Activated CD4-positive, alpha-beta T cell treated with anti-CD3 and anti-CD28 coated beads, Interleukin-2, amount 50 U/mL, for 16 hours (primary cell): ENCODE measurements at regions not wholly inside any gene's neighbourhood (a gene's known extent, or its start where the extent isn't known, plus 50 kb on each side); places are given as distances from the start of the nearest gene placed in this dataset.

Experiments
- DNase-seq: peaks from one replicate; pipeline ENCODE4 v3.0.0-alpha.2; 2020

DNA sequence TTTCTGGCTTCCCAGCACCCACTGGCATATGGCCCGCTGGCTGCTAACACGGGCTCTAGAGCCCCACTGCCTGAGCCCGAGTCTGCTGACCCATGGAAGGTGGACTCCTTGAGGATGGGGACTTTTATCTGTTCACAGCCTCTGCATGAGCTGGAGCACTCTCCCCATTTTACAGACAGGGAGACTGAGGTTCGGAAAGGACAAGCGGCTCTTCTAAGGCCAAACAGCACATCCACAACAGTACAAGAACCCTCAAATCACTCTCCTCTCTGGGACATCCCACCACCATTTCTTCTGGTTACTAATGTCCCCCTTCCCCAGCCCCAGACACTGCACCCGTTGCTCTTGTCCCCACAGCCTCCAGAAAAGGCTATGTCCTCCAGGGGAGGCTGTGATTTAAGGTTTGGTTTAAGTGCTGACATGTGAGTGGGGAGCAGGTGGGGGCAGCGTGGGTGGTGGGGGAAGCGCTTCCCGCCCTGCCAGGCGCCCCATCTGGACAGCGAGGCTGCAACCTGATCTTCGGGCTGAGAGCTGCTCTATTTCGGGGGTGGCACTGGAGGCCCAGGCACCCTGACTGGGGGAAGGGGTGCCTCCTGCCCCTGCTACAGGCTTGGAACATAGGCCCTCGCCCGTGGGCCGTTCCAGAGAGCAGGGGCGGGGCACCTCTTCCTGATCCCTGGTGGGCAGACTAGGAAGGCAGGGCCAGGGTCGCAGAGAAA is 104.8 kb upstream of the WNT4 start:
- no peak for DNase-seq

DNA sequence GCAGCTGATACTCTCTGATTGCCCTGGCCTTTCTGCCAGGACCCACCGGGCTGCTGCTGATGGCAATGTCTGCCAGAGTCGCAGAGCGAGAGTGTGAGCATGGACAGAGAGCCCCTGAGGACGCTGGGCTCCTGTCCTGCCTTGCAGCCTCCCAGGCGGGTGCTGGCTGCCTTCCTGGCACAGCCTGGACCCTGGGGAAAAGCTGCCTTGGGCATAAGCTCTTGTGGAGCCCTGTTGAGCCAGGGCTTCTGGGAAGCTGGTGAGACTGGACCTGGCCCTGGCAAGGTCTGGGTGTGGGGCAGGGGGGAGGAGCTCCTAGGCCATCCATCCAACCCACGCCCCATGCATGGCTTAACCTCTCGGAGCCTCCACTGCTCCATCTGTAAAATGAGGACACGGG is 105.8 kb upstream of the WNT4 start:
- no peak for DNase-seq

- no peak for DNase-seq
Observed at GRCh38 chr1:22249928-22250680, 107.2 kb upstream of the WNT4 start.

GRCh38 chr1:22250724-22251123 is 107.8 kb upstream of the WNT4 start:
- DNase-seq: no peak

GRCh38 chr1:22252251-22252650 is 109.4 kb upstream of the WNT4 start:
- DNase-seq: no peak

GRCh38 chr1:22253012-22253790 is 110.3 kb upstream of the WNT4 start:
- no peak for DNase-seq

DNA sequence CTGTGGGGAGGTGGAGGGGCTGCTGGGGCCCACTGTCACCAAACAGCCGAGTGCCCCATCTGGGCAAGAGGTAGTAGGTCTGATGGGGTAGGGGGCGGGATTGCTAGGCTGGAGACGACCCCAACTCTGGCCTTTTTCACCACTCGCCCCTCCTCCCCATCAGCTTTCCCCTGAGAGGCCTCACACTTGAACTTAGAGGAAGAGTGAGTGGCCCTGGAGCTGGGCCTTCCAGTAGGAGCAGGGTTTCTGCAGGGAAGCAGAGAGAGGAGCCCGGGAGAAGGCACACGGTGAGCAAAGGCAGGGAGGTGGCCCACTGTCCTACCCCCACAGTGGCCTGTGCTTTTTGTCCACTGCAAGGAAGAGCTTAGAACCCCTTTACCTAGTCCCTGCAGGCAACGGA is 111.9 kb upstream of the WNT4 start:
- DNase-seq: no peak

GRCh38 chr1:22255341-22256212 is 112.7 kb upstream of the WNT4 start:
- no peak for DNase-seq

- no peak for DNase-seq
Observed at GRCh38 chr1:22256213-22256512, 113.3 kb upstream of the WNT4 start.

DNA sequence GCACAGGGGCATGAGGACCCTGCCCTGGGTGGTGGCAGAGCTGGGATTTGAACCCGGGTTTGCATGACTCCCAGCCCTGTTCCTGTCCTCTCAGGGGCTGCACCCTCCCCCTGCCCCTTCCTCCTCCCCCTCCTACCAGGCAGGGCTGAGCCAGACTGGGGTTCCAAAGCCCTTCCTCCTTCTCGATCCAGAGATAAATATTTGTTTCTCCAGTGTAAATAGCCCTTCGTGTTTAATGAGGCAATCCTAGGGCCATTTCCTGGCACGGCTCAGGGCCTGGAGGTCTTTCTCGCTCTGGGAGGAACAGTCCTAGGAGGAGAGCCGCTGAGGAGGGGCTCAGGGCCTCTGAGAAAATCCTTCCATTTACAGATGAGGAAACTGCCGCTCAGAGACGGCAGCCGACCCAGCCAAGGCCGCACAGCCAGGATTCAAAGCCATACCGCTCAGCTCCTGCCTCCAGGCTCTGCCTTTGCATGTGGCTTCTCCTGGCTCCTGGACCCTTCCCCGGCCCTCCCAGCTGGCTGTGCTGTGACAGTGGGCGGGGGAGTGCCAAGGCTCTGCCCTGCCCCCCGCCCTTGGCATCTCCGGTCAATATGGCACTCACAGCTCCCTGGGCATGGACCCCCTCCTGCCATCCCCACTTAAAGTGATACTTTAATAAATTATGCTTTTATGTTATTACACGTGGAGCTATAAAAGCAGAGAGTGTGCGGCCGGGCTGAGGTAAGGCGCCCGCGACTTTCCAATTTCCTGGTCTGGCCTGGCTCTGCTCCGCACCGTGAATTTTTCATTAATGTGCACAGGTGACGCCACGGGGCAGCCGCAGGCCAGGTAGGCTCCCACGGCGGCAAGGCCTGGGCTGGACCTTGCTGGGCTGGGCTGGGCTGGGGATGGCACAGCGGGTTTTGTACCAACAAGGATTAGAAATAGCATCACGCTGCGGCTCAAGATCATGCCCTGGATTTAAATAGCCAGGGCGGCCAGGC is 114.7 kb upstream of the WNT4 start:
- DNase-seq: no peak

DNA sequence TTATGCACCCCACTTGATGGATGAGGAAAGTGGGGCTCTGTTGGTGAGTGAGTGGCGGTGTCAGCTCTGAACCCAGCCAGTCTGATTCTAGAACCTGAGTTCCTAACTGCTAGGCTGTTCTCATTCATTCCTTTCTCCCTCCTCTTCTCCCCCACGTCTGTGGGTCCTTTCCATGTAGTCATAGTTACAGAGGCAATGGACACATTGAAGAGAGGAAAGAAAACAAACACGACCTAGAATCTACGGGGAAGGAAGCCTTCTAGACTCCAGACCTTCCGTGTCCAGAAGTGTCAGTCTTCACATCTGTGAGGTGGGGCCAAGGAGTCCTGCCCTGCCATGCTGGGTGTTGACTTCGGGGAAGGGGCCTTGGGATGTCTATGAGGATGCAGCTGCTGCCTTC is 115.8 kb upstream of the WNT4 start:
- no peak for DNase-seq

DNA sequence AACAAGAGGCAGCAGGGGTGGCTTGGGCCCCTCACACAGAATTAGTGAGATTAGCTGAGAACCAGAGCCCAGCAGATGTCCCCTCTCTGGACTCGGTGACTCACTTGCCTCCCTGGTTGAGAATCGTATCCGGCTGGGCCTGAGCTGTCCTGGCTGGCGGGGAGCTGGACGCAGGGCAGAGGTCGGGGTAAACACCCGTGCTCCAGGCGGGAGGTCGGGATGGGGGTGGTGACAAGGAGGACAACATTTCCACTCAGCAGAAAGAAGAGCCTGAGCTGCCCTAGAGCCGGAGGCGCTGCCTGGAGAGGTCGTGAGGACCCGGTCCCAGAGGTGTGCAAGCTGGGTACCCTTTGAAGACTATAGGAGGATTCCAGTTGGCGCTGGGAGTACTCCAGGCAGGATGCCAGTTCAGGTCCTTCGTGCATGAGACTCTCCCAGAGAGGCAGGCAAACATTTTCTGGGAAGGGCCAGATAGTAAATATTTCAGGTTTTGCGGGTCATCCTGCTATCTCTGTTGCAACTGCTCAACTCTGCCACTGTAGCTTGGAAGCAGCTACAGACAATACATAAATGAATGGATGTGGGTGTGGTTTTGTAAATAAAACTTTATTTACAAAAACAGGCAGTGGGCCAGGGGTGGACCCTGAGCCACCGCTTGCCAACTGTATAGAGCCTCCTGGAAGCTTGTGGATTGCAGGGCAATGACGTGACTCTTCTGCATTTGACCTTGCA is 116.8 kb upstream of the WNT4 start:
- no peak for DNase-seq

DNA sequence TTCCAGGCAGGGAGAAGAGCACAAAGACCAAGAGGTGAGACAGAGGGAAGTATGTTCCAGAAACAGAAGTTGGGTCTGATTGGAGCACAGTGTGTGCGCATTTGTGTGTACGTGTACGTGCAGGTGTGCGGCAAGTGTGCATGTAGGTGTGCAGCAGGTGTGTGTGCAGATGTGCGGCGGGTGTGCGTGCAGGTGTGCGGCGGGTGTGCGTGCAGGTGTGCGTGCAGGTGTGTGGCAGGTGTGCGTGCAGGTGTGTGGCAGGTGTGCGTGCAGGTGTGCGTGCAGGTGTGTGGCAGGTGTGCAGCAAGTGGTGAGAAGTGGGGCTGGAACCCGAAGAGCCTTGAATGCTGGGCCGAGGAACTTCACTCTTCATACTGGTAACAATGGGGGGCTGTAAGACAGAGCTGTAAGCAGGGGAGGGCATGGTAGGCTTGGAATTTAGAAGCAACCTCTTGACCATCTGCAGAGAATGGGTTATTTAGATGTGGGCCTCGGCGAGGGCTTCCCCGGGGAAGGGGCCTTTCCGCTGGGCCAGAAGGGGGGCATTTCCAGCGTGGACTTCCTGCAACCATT is 118.0 kb upstream of the WNT4 start:
- no peak for DNase-seq

DNA sequence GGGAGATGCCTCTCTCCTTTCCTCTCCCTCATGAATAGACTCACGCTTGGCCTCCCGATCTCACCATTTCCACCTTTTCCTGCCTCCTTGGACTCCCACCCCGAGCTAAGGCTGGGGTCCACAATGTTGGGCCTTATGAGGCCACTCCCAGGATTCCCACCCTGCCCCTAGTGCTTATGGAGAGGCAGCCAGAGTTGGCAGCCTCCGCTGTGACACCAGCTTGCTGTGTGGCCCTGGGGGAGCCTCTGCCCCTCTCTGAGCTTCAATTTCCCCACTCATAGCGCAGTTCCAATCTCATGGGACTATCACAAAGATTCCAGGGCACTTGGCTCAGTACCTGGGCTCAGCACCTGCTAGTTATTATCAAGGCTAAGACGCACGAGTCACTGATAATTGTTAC is 118.7 kb upstream of the WNT4 start:
- DNase-seq: no peak

GRCh38 chr1:22262583-22262982 is 119.7 kb upstream of the WNT4 start:
- DNase-seq: no peak

- DNase-seq: no peak
Observed at GRCh38 chr1:22263359-22263758, 120.5 kb upstream of the WNT4 start.

DNA sequence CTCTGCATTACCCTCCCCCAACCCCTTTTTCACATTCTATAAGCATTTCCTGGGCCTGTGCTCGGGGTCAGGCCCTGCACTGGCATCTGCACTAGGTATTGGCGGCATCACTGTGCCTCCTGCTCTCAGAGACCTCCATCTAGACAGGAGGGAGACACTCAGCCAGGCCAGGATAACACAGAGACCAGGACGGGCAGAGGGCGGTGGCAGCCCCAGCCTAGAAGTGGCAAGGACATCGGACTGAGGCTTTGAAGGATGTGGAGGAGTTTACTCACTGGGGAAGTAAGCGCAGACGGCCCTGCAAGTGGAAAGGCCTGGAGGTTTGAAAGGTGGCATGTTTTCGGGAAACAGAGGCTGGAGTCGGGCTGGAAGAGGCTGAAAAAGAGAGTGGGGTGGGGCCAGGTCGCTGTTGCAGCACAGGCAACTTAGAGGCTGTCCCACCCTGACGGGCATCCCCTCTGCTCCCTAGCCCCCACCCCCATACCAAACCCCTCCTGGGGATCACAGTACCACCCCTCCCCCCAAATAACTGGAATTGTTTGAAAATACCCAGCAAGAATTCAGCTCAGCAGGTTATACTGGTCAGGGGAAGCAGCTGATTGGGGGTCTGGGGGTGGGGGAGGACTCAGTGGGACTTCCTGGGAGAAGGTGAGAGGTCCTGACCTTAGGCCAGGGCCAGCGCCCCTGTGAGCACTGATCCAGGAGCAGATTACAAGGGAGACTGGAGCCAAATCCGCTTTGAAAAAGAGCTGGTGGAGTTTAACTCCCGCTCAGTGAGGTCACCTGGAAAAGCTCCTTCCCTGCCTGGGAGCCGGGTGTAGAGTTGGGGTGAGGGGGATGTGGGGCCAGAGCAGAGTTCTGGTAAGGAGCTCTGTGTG is 121.8 kb upstream of the WNT4 start:
- no peak for DNase-seq

- no peak for DNase-seq
Observed at GRCh38 chr1:22266141-22266540, 123.2 kb upstream of the WNT4 start.

- no peak for DNase-seq
Observed at GRCh38 chr1:22267413-22268175, 124.7 kb upstream of the WNT4 start.
